SK-N-SH (cell line): ENCODE measurements at regions not wholly inside any gene's neighbourhood (a gene's known extent, or its start where the extent isn't known, plus 50 kb on each side); places are given as distances from the start of the nearest gene placed in this dataset.

ENCODE experiments used
- CTCF ChIA-PET: fragments of 300-600, 350-600 bp; formaldehyde crosslinking; extraction: SDS; loops from one replicate; lab custom pipeline; 2021; lab: Yijun Ruan, JAX
- POLR2A ChIA-PET: fragments of 350-600 bp; sonication (Branson Sonifier 250); formaldehyde crosslinking; extraction: SDS; loops from one replicate; lab custom pipeline; 2020; ENCODE audit warnings: antibody characterized with exemption, inconsistent platforms; lab: Yijun Ruan, JAX
- DNase-seq: peaks from one replicate; pipeline ENCODE4 v3.0.0; 2012
- H2AFZ ChIP-seq: fragments of 200-600 bp; sonication (generic); 2 replicates; pipeline ENCODE4 v1.8.1; 2016; ENCODE audit warnings: antibody characterized with exemption, mild to moderate bottlenecking, low read depth
- H3F3A ChIP-seq: fragments of 200-600 bp; sonication (generic); replicated peaks from 2 replicates; pipeline ENCODE3; 2016; ENCODE audit warnings: antibody characterized with exemption, mild to moderate bottlenecking; ENCODE audit not compliant: insufficient read depth
- H3K27ac ChIP-seq, 2 experiments: fragments of 200-500 bp in 1 of 2; fragments of 200-600 bp in 1 of 2; sonication (Bioruptor generic) in 1 of 2; sonication (generic), shearing (Covaris generic) in 1 of 2; 2 replicates each; pipeline versions ENCODE4 v1.5.1 to v1.6.1; 2014 to 2016; ENCODE audit warnings: low read depth in 2 of 2, inconsistent platforms in 1 of 2, low read length in 1 of 2, mild to moderate bottlenecking in 1 of 2, mixed read lengths in 1 of 2
- H3K27me3 ChIP-seq: fragments of 200-600 bp; sonication (generic), shearing (Covaris generic); 2 replicates; pipeline ENCODE4 v1.6.1; 2016; ENCODE audit warnings: mixed run types; ENCODE audit not compliant: insufficient read depth
- H3K36me3 ChIP-seq, 2 experiments: fragments of 200-500 bp in 1 of 2; fragments of 200-600 bp in 1 of 2; sonication (Bioruptor generic) in 1 of 2; sonication (generic) in 1 of 2; replicated peaks in 1 of 2; 2 replicates each; pipeline versions ENCODE3 to v1.5.1; 2014 to 2016; ENCODE audit warnings: low read length in 1 of 2, mild to moderate bottlenecking in 1 of 2; ENCODE audit not compliant: insufficient read depth in 2 of 2, control insufficient read depth in 1 of 2
- H3K4me1 ChIP-seq, 2 experiments: fragments of 200-500 bp in 1 of 2; fragments of 200-600 bp in 1 of 2; sonication (Bioruptor generic) in 1 of 2; sonication (generic), shearing (Covaris generic) in 1 of 2; 2 replicates each; pipeline versions ENCODE4 v1.5.1 to v1.6.1; 2014 to 2016; ENCODE audit warnings: low read depth in 1 of 2, low read length in 1 of 2, mixed run types in 1 of 2; ENCODE audit not compliant: insufficient read depth in 2 of 2, control insufficient read depth in 1 of 2
- H3K4me2 ChIP-seq: fragments of 200-600 bp; sonication (generic), shearing (Covaris generic); 2 replicates; pipeline ENCODE4 v1.6.1; 2017; ENCODE audit warnings: mixed run types
- H3K4me3 ChIP-seq, 2 experiments: fragments of 200-500 bp in 1 of 2; fragments of 200-600 bp in 1 of 2; sonication (Bioruptor generic) in 1 of 2; sonication (generic), shearing (Covaris generic) in 1 of 2; 2 replicates each; pipeline versions ENCODE4 v1.5.1 to v1.8.1; 2014 to 2016; ENCODE audit warnings: low read depth in 2 of 2, inconsistent platforms in 1 of 2, low read length in 1 of 2, mild to moderate bottlenecking in 1 of 2, mixed read lengths in 1 of 2, moderate library complexity in 1 of 2
- H3K79me2 ChIP-seq: fragments of 200-600 bp; sonication (generic); 2 replicates; pipeline ENCODE4 v1.8.1; 2017; ENCODE audit warnings: mild to moderate bottlenecking; ENCODE audit not compliant: insufficient read depth
- H3K9ac ChIP-seq: fragments of 200-600 bp; sonication (generic); 2 replicates; pipeline ENCODE4 v1.6.1; 2017; ENCODE audit warnings: mixed run types
- H3K9me2 ChIP-seq: fragments of 200-600 bp; sonication (generic); 2 replicates; pipeline ENCODE4 v1.6.1; 2017; ENCODE audit warnings: mixed run types
- H3K9me3 ChIP-seq: fragments of 200-600 bp; sonication (generic); 2 replicates; pipeline ENCODE4 v1.6.1; 2017; ENCODE audit warnings: mixed run types, mild to moderate bottlenecking, moderate library complexity
- H4K20me1 ChIP-seq: fragments of 200-600 bp; sonication (generic); 2 replicates; pipeline ENCODE4 v1.6.1; 2017; ENCODE audit warnings: mild to moderate bottlenecking, mixed run types; ENCODE audit not compliant: insufficient read depth
- CHD2 ChIP-seq: fragments of 150-350 bp; IDR thresholded peaks from 2 replicates; pipeline ENCODE4 v1.6.1; 2018; ENCODE audit warnings: low read length; ENCODE audit not compliant: partially characterized antibody
- CTCF ChIP-seq: fragments of 200-600 bp; sonication (generic); IDR thresholded peaks from 2 replicates; pipeline ENCODE4 v1.6.1; 2017; ENCODE audit warnings: antibody characterized with exemption, mild to moderate bottlenecking, moderate library complexity
- ELF1 ChIP-seq: IDR thresholded peaks from 2 replicates; pipeline ENCODE4 v1.4.0; 2012
- IRF3 ChIP-seq: fragments of 150-350 bp; IDR thresholded peaks from 2 replicates; pipeline ENCODE4 v1.6.1; 2016; ENCODE audit warnings: mild to moderate bottlenecking, low read depth, low read length
- MAX ChIP-seq: IDR thresholded peaks from 2 replicates; pipeline ENCODE4 v1.4.0; 2012; ENCODE audit warnings: low read depth
- MEF2A ChIP-seq: IDR thresholded peaks from 2 replicates; pipeline ENCODE4 v1.4.0; 2012; ENCODE audit warnings: low read depth, borderline replicate concordance
- NFIC ChIP-seq: IDR thresholded peaks from 2 replicates; pipeline ENCODE4 v1.4.0; 2012; ENCODE audit warnings: borderline replicate concordance
- PBX3 ChIP-seq: IDR thresholded peaks from 2 replicates; pipeline ENCODE4; 2012
- POLR2AphosphoS5 ChIP-seq: IDR thresholded peaks from 2 replicates; pipeline ENCODE4 v1.6.1; 2012; ENCODE audit warnings: low read depth, low read length
- RAD21 ChIP-seq: IDR thresholded peaks from 2 replicates; pipeline ENCODE4 v1.6.1; 2012; ENCODE audit warnings: mild to moderate bottlenecking, low read length
- RCOR1 ChIP-seq: fragments of 150-350 bp; IDR thresholded peaks from 2 replicates; pipeline ENCODE4 v1.6.1; 2017; ENCODE audit warnings: antibody characterized with exemption, low read length
- RFX5 ChIP-seq: IDR thresholded peaks from 2 replicates; pipeline ENCODE4 v1.6.1; 2012; ENCODE audit warnings: mild to moderate bottlenecking, improper control_type of control experiment, low read length
- ZBTB33 ChIP-seq: IDR thresholded peaks from 2 replicates; pipeline ENCODE4 v1.4.0; 2012; ENCODE audit warnings: low read depth, borderline replicate concordance
- WGBS: methylation state at CpG from one replicate; pipeline ENCODE4 v1.1.6; 2017; ENCODE audit warnings: low lambda C conversion rate; 5-methylcytosine and 5-hydroxymethylcytosine counted together

- WGBS: 78% methylated on average over 2 of the region's 2 CpGs
- ChIA-PET CTCF (interaction anchor here (1.1 kb wide), 1 partner anchor 13 kb away, joined by 4 read pairs; no protein-coding TSS in a partner anchor), POLR2A (no interaction called here)
- H3K9ac ChIP-seq: no peak overlapping the region
- H3K27me3 ChIP-seq: no peaks in the 10 kb centered on the region
- no peaks in the 10 kb centered on the region for H3K36me3 ChIP-seq
- TF ChIP-seq NFIC (peak; percentile 50), CHD2 (no peak), ELF1 (no peak)
- no peaks in the 10 kb centered on the region for H3K9me2 ChIP-seq
- no peaks in the 10 kb centered on the region; a peak in 1 of 4 replicates for H3K4me1 ChIP-seq
- no peaks in the 10 kb centered on the region for H3F3A ChIP-seq
- no peaks in the 10 kb centered on the region for H3K9me3 ChIP-seq
- no peaks in the 10 kb centered on the region for H4K20me1 ChIP-seq
- H3K27ac ChIP-seq: no peak overlapping the region
- H3K4me2 ChIP-seq: no peak overlapping the region
- H2AFZ ChIP-seq: no peak overlapping the region
- no peaks in the 10 kb centered on the region for H3K79me2 ChIP-seq
- no peak for DNase-seq
- no peak overlapping the region for H3K4me3 ChIP-seq
Measured at GRCh38 chr7:79714081-79714480, 260.6 kb upstream of the MAGI2 start.

GRCh38 chr7:79713276-79713675 is 259.8 kb upstream of the MAGI2 start:
- no peak overlapping the region for H3K4me2 ChIP-seq
- no peak overlapping the region for H3K27ac ChIP-seq
- DNase-seq: no peak
- no peaks in the 10 kb centered on the region for H3K27me3 ChIP-seq
- H4K20me1 ChIP-seq: no peaks in the 10 kb centered on the region
- POLR2A ChIA-PET: no interaction called here
- no peaks in the 10 kb centered on the region for H3K9me3 ChIP-seq
- no peaks in the 10 kb centered on the region for H3K9me2 ChIP-seq
- TF ChIP-seq RCOR1: no peak
- no peak for TF ChIP-seq MEF2A
- TF ChIP-seq RFX5: no peak
- no peak for TF ChIP-seq PBX3
- no peak for TF ChIP-seq ZBTB33
- TF ChIP-seq CHD2: no peak
- TF ChIP-seq CTCF: no peak
- no peak for TF ChIP-seq POLR2AphosphoS5
- no peak for TF ChIP-seq RAD21
- TF ChIP-seq MAX: no peak
- no peak for TF ChIP-seq IRF3
- H3K4me1 ChIP-seq: no peaks in the 10 kb centered on the region; a peak in 1 of 4 replicates
- H3K79me2 ChIP-seq: no peaks in the 10 kb centered on the region
- no peak overlapping the region for H3K4me3 ChIP-seq
- H3K9ac ChIP-seq: no peak overlapping the region
- 55% methylated on average over 1 of the region's 1 CpG for WGBS
- no peak overlapping the region; the same call in 1 of the 2 replicates for H2AFZ ChIP-seq
- H3F3A ChIP-seq: no peaks in the 10 kb centered on the region
- CTCF ChIA-PET: interaction anchor here (1.0 to 2.1 kb wide), 3 partner anchors 14 to 415 kb away, joined by 4 to 6 read pairs (median 4); no protein-coding TSS in a partner anchor
- no peaks in the 10 kb centered on the region for H3K36me3 ChIP-seq
